Osteocyte (in vitro differentiated cells): ENCODE measurements at regions not wholly inside any gene's neighbourhood (a gene's known extent, or its start where the extent isn't known, plus 50 kb on each side); places are given as distances from the start of the nearest gene placed in this dataset.

Experiments used
- DNase-seq: peaks from one replicate; pipeline ENCODE4 v3.0.0; 2021; ENCODE audit warnings: mixed read lengths; ENCODE audit not compliant: unreplicated experiment; ENCODE audit errors: extremely low spot score
- H3K27ac Mint-ChIP-seq: one replicate; pipeline ENCODE4 v1.8.0; 2021; ENCODE audit warnings: mild to moderate bottlenecking, mixed read lengths; ENCODE audit not compliant: unreplicated experiment
- H3K27me3 Mint-ChIP-seq: one replicate; pipeline ENCODE4 v1.8.0; 2021; ENCODE audit warnings: mixed read lengths; ENCODE audit not compliant: unreplicated experiment
- H3K36me3 Mint-ChIP-seq: one replicate; pipeline ENCODE4 v1.8.0; 2021; ENCODE audit warnings: mixed read lengths; ENCODE audit not compliant: unreplicated experiment
- H3K4me1 Mint-ChIP-seq: one replicate; pipeline ENCODE4 v1.8.0; 2021; ENCODE audit warnings: mixed read lengths; ENCODE audit not compliant: unreplicated experiment
- H3K4me3 Mint-ChIP-seq: one replicate; pipeline ENCODE4 v1.8.0; 2021; ENCODE audit warnings: mild to moderate bottlenecking, moderate library complexity, mixed read lengths; ENCODE audit not compliant: unreplicated experiment
- H3K9me3 Mint-ChIP-seq: one replicate; pipeline ENCODE4 v1.8.0; 2021; ENCODE audit warnings: mixed read lengths; ENCODE audit not compliant: unreplicated experiment
- CTCF ChIP-seq: fragments of 200-600 bp; sonication (generic); IDR thresholded peaks from 2 replicates; pipeline ENCODE4 v1.5.0; 2021; ENCODE audit warnings: antibody characterized with exemption, mild to moderate bottlenecking, moderate library complexity

DNA sequence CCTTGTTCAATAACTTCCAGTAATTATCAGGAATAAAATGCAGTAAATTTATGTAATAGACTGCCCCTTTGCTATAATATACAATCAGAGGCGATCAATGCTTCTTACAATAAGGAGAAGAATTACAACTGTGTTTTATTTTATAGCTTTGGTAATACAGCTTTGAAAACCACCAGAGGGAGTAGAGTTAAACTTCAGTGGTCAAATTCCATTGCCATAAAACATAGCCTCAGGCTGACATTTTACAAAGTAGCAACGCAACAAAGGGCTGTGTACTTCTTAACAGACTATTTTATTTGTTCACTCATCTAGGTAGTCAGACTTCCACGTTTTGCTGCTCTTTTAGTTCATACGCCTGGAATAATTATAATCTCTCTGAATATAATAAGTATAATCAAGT is 58.5 kb downstream of the TEX13C start:
- peaks cover 22% of the 10 kb centered on the region for H3K9me3 Mint-ChIP-seq
- H3K4me3 Mint-ChIP-seq, result no peak overlapping the region

GRCh38 chrX:125378770-125379169 is 59.1 kb downstream of the TEX13C start:
- DNase-seq, result no peak
- Mint-ChIP-seq H3K27me3 (no peaks in the 10 kb centered on the region), H3K4me3 (no peak overlapping the region), H3K27ac (no peak overlapping the region), H3K36me3 (no peaks in the 10 kb centered on the region), H3K9me3 (peaks cover 19% of the 10 kb centered on the region), H3K4me1 (no peaks in the 10 kb centered on the region)
- TF ChIP-seq CTCF, result no peak

More for the DNA sequence above, 58.5 kb downstream of the TEX13C start:
- Mint-ChIP-seq H3K4me1 (no peaks in the 10 kb centered on the region), H3K36me3 (no peaks in the 10 kb centered on the region), H3K27ac (no peak overlapping the region), H3K27me3 (no peaks in the 10 kb centered on the region)
- TF ChIP-seq CTCF, result no peak
- DNase-seq, result no peak

DNA sequence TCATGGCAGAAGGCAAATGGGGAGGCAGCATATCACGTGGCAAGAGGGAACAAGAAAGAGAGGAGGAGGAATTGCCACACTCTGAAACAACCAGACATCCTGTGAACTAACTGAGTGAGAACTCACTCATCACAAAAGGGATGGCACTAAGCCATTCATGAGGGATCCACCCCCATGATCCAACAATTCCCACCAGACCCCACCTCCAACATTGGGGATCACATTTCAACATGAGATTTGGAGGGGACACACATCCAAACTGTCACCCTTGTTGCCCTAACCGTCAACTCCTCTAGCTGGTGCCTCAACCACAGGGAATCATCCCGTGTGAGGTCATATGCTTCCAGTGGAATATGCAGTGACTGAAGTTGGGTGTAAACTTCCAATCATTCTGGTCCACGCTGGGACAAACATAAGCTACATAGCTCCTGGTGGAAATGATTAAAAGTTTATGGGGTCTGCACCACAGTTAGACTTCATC is 62.5 kb downstream of the TEX13C start:
- H3K36me3 Mint-ChIP-seq, result no peaks in the 10 kb centered on the region
- no peaks in the 10 kb centered on the region for H3K27me3 Mint-ChIP-seq
- no peak overlapping the region for H3K27ac Mint-ChIP-seq
- DNase-seq, result no peak
- H3K4me3 Mint-ChIP-seq, result no peak overlapping the region
- TF ChIP-seq CTCF, result no peak
- no peaks in the 10 kb centered on the region for H3K4me1 Mint-ChIP-seq
- peaks cover 20% of the 10 kb centered on the region for H3K9me3 Mint-ChIP-seq

DNA sequence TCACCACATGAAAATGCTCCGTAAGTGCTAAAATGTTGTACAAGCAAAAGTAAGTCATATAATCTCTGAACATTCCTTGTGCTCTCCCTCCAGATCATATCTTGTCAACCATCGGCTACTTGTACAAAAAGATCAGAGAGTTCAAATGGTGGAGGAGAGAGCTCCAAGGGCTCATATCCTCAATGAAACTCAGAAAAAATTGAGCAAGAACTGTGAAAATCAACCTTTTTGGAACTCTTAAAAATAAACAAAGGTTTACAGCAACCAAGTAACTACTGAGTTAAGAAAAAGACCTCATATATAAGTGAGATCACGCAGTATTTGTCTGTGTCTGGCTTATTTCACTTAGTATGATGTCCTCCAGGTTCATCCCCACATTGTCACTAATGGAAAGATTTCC is 63.2 kb downstream of the TEX13C start:
- Mint-ChIP-seq H3K4me3 (no peak overlapping the region), H3K4me1 (no peaks in the 10 kb centered on the region), H3K27ac (no peak overlapping the region), H3K9me3 (peaks cover 20% of the 10 kb centered on the region), H3K27me3 (no peaks in the 10 kb centered on the region), H3K36me3 (no peaks in the 10 kb centered on the region)
- no peak for DNase-seq
- no peak for TF ChIP-seq CTCF

GRCh38 chrX:125384867-125385266 is 65.2 kb downstream of the TEX13C start:
- Mint-ChIP-seq H3K27me3 (no peaks in the 10 kb centered on the region), H3K4me3 (no peak overlapping the region), H3K4me1 (no peaks in the 10 kb centered on the region), H3K36me3 (no peaks in the 10 kb centered on the region), H3K27ac (no peak overlapping the region), H3K9me3 (peaks cover 20% of the 10 kb centered on the region)
- DNase-seq, result no peak
- no peak for TF ChIP-seq CTCF
